Stimulated activated CD8-positive, alpha-beta memory T cell treated with anti-CD3 and anti-CD28 coated beads, Interleukin-2, amount 100 ng/mL, for 1 hour (primary cell): ENCODE measurements at regions not wholly inside any gene's neighbourhood (a gene's known extent, or its start where the extent isn't known, plus 50 kb on each side); places are given as distances from the start of the nearest gene placed in this dataset.
"Not testable (repeated sequence)": the region's sequence is repeated elsewhere in the genome, so short reads cannot be mapped to it uniquely, and the experiment has no call there.

Experiments used
- DNase-seq, 2 donors: peaks; one replicate each; pipeline ENCODE4 v3.0.0-alpha.2; 2020; ENCODE audit warnings: low read depth in 2 of 2

- no peak for DNase-seq
Measured at GRCh38 chr6:151671195-151671594, 136.3 kb upstream of the ESR1 start.

GRCh38 chr6:151674578-151674977, 132.9 kb upstream of the ESR1 start:
- DNase-seq = no peak

- peak in 1 of 2 donors; percentile 4 for DNase-seq
Measured at GRCh38 chr6:151675746-151676459, 131.6 kb upstream of the ESR1 start.

GRCh38 chr6:151676460-151676945, 131.0 kb upstream of the ESR1 start:
- DNase-seq = no peak

GRCh38 chr6:151677404-151677803, 130.1 kb upstream of the ESR1 start:
- no peak for DNase-seq

- DNase-seq = no peak
Measured at GRCh38 chr6:151679081-151679480, 128.4 kb upstream of the ESR1 start.

- no peak for DNase-seq
Measured at GRCh38 chr6:151679941-151680340, 127.5 kb upstream of the ESR1 start.

- no peak for DNase-seq
Measured at GRCh38 chr6:151680846-151681432, 126.5 kb upstream of the ESR1 start.

GRCh38 chr6:151681433-151682059, 125.9 kb upstream of the ESR1 start:
- DNase-seq = no peak

- no peak for DNase-seq
Measured at GRCh38 chr6:151682251-151682650, 125.2 kb upstream of the ESR1 start.

GRCh38 chr6:151682922-151683321, 124.6 kb upstream of the ESR1 start:
- DNase-seq = no peak

- no peak for DNase-seq
Measured at GRCh38 chr6:151683381-151683780, 124.1 kb upstream of the ESR1 start.

GRCh38 chr6:151689499-151690201, 117.8 kb upstream of the ESR1 start:
- no peak for DNase-seq

- DNase-seq = no peak
Measured at GRCh38 chr6:151690303-151690702, 117.2 kb upstream of the ESR1 start.

- no peak for DNase-seq
Measured at GRCh38 chr6:151690768-151691562, 116.5 kb upstream of the ESR1 start.

- no peak for DNase-seq
Measured at GRCh38 chr6:151692216-151692615, 115.3 kb upstream of the ESR1 start.

- DNase-seq = no peak
Measured at GRCh38 chr6:151693366-151693765, 114.1 kb upstream of the ESR1 start.

- no peak for DNase-seq
Measured at GRCh38 chr6:151695156-151695555, 112.3 kb upstream of the ESR1 start.

GRCh38 chr6:151696302-151696701, 111.2 kb upstream of the ESR1 start:
- not testable (repeated sequence) for DNase-seq

GRCh38 chr6:151698931-151699700, 108.4 kb upstream of the ESR1 start:
- DNase-seq = no peak

- DNase-seq = no peak
Measured at GRCh38 chr6:151699719-151700118, 107.8 kb upstream of the ESR1 start.
